ENCODE measurements at regions not wholly inside any gene's neighbourhood (a gene's known extent, or its start where the extent isn't known, plus 50 kb on each side); places are given as distances from the start of the nearest gene placed in this dataset.
"Not testable (repeated sequence)": the region's sequence is repeated elsewhere in the genome, so short reads cannot be mapped to it uniquely, and the experiment has no call there.

DNA sequence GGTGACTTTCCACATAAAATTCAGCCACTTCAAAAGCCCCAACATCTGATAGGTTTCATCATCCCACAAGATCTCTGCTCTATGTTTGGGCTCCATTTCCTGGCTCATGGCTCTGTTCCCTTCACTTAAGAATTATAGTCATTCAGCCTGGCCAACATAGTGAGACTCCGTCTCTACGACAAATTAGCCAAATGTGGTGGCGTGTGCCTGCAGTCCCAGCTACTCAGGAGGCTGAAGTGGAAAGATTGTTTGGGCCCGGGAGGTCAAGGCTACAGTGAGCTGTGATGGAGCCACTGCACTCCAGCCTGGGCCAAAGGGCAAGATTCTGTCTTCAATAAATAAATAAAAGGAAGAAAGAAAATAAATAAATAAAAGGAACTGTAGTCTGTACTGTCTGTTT lies 57.9 kb upstream of the CTSV start:
- no peak for DNase-seq

DNA sequence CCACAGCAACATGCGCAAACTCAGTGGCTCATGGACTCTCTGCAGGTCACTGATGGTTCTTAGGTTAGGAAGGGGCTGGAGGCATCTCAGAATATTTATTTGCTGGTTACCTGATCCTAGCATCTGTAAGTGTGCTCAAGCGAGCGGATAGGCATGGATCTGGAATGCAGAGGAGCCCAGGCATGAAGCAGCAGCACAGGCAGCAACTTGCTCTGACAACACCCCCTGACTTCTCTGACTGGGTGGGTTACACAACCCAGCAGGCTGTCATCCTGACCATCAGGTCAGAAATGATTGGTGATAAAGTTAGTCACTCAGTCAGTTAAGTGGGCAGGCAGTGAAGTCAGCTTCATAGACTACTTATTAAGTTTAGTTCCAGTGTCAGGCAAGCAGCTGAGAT lies 50.4 kb upstream of the CTSV start:
- DNase-seq, result not testable (repeated sequence)
